Natural killer cell (primary cell): ENCODE measurements at regions not wholly inside any gene's neighbourhood (a gene's known extent, or its start where the extent isn't known, plus 50 kb on each side); places are given as distances from the start of the nearest gene placed in this dataset.

ENCODE experiments used
- ATAC-seq, 3 donors: fragments of 150-1000 bp in 2 of 3; fragments of 200-7000 bp in 1 of 3; cut with Tn5 transposase; 1 replicate in 1 of 3; 2 replicates in 2 of 3; pipeline ENCODE4 v1.10.0; 2021; ENCODE audit warnings: mild to moderate bottlenecking in 2 of 3, moderate library complexity in 2 of 3
- DNase-seq, 2 donors: peaks; one replicate each; pipeline versions ENCODE4 v3.0.0 to v3.0.0-alpha.2; 2013 to 2021; ENCODE audit warnings: mixed read lengths in 1 of 2
- H3K27ac ChIP-seq: one replicate; pipeline ENCODE4 v1.5.1; 2013; ENCODE audit warnings: mild to moderate bottlenecking, low read length
- H3K27me3 ChIP-seq: one replicate; pipeline ENCODE4 v1.6.1; 2013; ENCODE audit warnings: low read length; ENCODE audit not compliant: control insufficient read depth, insufficient read depth
- H3K36me3 ChIP-seq: one replicate; pipeline ENCODE4 v1.6.1; 2013; ENCODE audit warnings: low read length; ENCODE audit not compliant: control insufficient read depth, insufficient read depth
- H3K4me1 ChIP-seq: one replicate; pipeline ENCODE4 v1.6.1; 2013; ENCODE audit warnings: low read length; ENCODE audit not compliant: control insufficient read depth, insufficient read depth
- H3K4me3 ChIP-seq: one replicate; pipeline ENCODE4 v1.5.1; 2013; ENCODE audit warnings: low read length
- H3K9me3 ChIP-seq: one replicate; pipeline ENCODE4 v1.6.1; 2013; ENCODE audit warnings: low read length; ENCODE audit not compliant: control insufficient read depth, insufficient read depth
- H3K27ac Mint-ChIP-seq, 2 donors: one replicate each; pipeline ENCODE4 v1.8.0; 2022; ENCODE audit warnings: mild to moderate bottlenecking in 2 of 2, mixed read lengths in 2 of 2, moderate library complexity in 1 of 2
- H3K27me3 Mint-ChIP-seq, 2 donors: one replicate each; pipeline ENCODE4 v1.8.0; 2022; ENCODE audit warnings: low read depth in 2 of 2, mixed read lengths in 2 of 2
- H3K36me3 Mint-ChIP-seq: one replicate; pipeline ENCODE4 v1.8.0; 2022; ENCODE audit warnings: mixed read lengths
- H3K4me1 Mint-ChIP-seq, 2 donors: one replicate each; pipeline ENCODE4 v1.8.0; 2022; ENCODE audit warnings: mixed read lengths in 2 of 2
- H3K4me3 Mint-ChIP-seq: one replicate; pipeline ENCODE4 v1.8.0; 2022; ENCODE audit warnings: mild to moderate bottlenecking, moderate library complexity, mixed read lengths
- H3K9me3 Mint-ChIP-seq, 2 donors: one replicate each; pipeline ENCODE4 v1.8.0; 2022; ENCODE audit warnings: mixed read lengths in 2 of 2
- WGBS: methylation state at CpG from one replicate; pipeline ENCODE4 v1.1.7; 2013; ENCODE audit warnings: missing lambda C conversion rate; ENCODE audit not compliant: insufficient coverage; 5-methylcytosine and 5-hydroxymethylcytosine counted together
- intact Hi-C: fragments of 100-400 bp; cut with micrococcal nuclease; formaldehyde crosslinking; loops from one replicate; pipeline ENCODE4 v1.14.2; 2022
- TF ChIP-seq, protein P1 (sequence below): fragments of 200-600 bp; IDR thresholded peaks from one replicate; pipeline ENCODE4 v1.8.0; 2022; ENCODE audit warnings: antibody characterized with exemption

DNA sequence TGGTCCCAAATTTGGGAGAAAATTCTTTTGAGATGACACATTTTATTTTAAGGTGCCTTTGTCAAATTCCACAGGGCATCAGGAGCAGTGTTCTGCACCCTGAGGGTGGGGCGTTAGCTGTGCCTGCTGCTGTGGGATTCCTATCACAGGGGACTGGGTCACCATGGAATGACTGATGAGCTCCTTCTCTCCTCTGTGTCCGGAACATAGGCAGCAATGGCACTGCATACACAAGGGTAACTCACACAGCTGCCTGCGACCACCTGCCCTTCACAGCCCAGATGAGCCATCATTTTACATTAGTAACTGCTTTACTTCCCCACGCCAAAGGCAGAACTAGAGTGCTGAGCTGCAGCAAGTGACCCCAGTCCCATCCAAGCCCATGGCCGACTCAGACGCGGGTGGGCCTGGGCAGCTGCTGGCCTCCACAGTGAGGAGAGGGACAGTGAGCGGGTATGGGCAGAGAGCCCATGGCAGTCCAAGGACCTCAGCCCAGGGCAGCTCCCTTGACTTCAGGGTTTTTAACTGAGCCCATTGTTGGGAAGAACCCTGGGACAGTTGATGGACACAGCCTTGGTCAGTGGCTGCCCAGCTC, 93.7 kb downstream of the GADD45G start:
- peaks cover 21% of the 10 kb centered on the region for H3K4me1 ChIP-seq
- DNase-seq = no peak
- 96% methylated on average over 8 of the region's 8 CpGs for WGBS
- ATAC-seq = no peak
- peak overlapping the region in 1 of 2 donors; percentile 24 for H3K27ac Mint-ChIP-seq
- H3K27me3 Mint-ChIP-seq = peaks cover 0 to 11% of the 10 kb centered on the region in 2 donors
- no peaks in the 10 kb centered on the region for H3K9me3 Mint-ChIP-seq
- H3K4me3 Mint-ChIP-seq = no peak overlapping the region
- H3K4me3 ChIP-seq = no peak overlapping the region
- intact Hi-C loops = no loop called here
- peaks cover 6% of the 10 kb centered on the region in 2 donors for H3K4me1 Mint-ChIP-seq
- H3K27ac ChIP-seq = no peak overlapping the region
- TF ChIP-seq, protein P1, sequence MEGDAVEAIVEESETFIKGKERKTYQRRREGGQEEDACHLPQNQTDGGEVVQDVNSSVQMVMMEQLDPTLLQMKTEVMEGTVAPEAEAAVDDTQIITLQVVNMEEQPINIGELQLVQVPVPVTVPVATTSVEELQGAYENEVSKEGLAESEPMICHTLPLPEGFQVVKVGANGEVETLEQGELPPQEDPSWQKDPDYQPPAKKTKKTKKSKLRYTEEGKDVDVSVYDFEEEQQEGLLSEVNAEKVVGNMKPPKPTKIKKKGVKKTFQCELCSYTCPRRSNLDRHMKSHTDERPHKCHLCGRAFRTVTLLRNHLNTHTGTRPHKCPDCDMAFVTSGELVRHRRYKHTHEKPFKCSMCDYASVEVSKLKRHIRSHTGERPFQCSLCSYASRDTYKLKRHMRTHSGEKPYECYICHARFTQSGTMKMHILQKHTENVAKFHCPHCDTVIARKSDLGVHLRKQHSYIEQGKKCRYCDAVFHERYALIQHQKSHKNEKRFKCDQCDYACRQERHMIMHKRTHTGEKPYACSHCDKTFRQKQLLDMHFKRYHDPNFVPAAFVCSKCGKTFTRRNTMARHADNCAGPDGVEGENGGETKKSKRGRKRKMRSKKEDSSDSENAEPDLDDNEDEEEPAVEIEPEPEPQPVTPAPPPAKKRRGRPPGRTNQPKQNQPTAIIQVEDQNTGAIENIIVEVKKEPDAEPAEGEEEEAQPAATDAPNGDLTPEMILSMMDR = no peak
- no peaks in the 10 kb centered on the region for H3K36me3 ChIP-seq
- H3K36me3 Mint-ChIP-seq = no peaks in the 10 kb centered on the region
- H3K27me3 ChIP-seq = no peaks in the 10 kb centered on the region
- H3K9me3 ChIP-seq = no peaks in the 10 kb centered on the region

GRCh38 chr9:89699646-89700045, 94.8 kb downstream of the GADD45G start:
- 94% methylated on average over 11 of the region's 11 CpGs for WGBS
- Histone ChIP-seq H3K27me3 (no peaks in the 10 kb centered on the region), H3K36me3 (no peaks in the 10 kb centered on the region), H3K4me1 (peaks cover 21% of the 10 kb centered on the region), H3K27ac (no peak overlapping the region), H3K9me3 (no peaks in the 10 kb centered on the region), H3K4me3 (no peak overlapping the region)
- ATAC-seq (no peak), DNase-seq (no peak)
- H3K36me3 Mint-ChIP-seq = no peaks in the 10 kb centered on the region
- no peaks in the 10 kb centered on the region for H3K9me3 Mint-ChIP-seq
- TF ChIP-seq, protein P1 = no peak
- intact Hi-C loops = no loop called here
- no peak overlapping the region for H3K27ac Mint-ChIP-seq
- no peak overlapping the region for H3K4me3 Mint-ChIP-seq
- peaks cover 0 to 14% of the 10 kb centered on the region in 2 donors for H3K27me3 Mint-ChIP-seq
- peaks cover 6% of the 10 kb centered on the region in 2 donors for H3K4me1 Mint-ChIP-seq

DNA sequence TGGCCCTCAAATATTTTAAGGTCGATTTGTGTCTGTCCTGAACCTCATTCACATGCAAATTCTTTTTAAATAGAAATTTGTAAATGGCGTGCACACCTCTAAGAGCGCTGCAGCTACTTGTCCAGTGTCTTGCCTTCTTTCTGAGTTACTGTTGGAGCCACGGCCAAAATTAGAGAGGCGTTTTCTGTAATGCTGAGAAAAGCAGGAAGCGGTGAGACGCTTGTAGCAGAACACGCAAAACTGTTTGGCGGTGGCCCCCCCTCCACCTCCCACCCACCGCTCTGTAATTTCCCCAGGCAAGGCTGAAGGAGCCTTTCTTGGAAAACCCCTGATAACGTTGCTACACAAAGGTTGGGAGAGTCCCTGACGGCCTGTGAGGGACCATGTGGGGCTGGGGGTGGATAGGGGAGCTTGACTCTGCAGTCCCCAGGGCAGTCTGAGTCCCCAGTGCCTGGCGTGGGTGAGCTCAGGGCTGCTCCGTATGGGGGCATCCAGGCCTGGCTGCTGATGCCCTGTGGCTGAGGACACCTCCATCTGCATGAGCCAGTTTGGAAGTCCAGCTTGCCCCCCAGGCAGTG, 96.5 kb downstream of the GADD45G start:
- H3K27me3 Mint-ChIP-seq = peaks cover 0 to 14% of the 10 kb centered on the region in 2 donors
- no peaks in the 10 kb centered on the region for H3K36me3 Mint-ChIP-seq
- TF ChIP-seq, protein P1 = no peak
- Histone ChIP-seq H3K9me3 (no peaks in the 10 kb centered on the region), H3K27me3 (no peaks in the 10 kb centered on the region), H3K36me3 (no peaks in the 10 kb centered on the region), H3K4me1 (peaks cover 21% of the 10 kb centered on the region), H3K27ac (peak overlapping the region; percentile 63), H3K4me3 (no peak overlapping the region)
- no peaks in the 10 kb centered on the region for H3K9me3 Mint-ChIP-seq
- DNase-seq (peak; percentile 49 to 91), ATAC-seq (peak; percentile 94 to 97 (median 95))
- peak overlapping the region; percentile 25 to 51 for H3K27ac Mint-ChIP-seq
- WGBS = 7% methylated on average over 14 of the region's 14 CpGs
- intact Hi-C loops = no loop called here
- H3K4me3 Mint-ChIP-seq = peak overlapping the region; percentile 35
- peaks cover 6% of the 10 kb centered on the region in 2 donors for H3K4me1 Mint-ChIP-seq

DNA sequence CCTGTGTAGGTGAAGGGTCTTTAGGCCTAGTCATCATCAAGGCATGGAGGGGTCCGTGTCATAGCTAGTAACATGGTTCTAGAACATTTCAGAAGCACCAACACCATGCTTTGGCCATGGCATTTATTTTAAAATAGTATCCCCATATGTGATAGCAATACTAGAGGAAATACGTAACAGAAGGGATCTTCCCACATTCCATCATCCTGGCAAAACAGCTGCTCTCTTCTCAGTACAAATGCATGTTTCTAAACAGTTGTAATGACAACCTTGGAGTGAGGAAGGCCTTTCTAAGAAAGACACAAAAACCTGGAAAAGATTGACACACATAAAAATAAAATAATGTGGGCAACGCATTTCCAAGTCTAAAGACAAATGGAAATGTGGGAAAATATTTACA, 97.6 kb downstream of the GADD45G start:
- Histone ChIP-seq H3K4me1 (peaks cover 21% of the 10 kb centered on the region), H3K36me3 (no peaks in the 10 kb centered on the region), H3K4me3 (no peak overlapping the region), H3K27me3 (no peaks in the 10 kb centered on the region), H3K9me3 (no peaks in the 10 kb centered on the region), H3K27ac (no peak overlapping the region)
- H3K4me3 Mint-ChIP-seq = no peak overlapping the region
- no peaks in the 10 kb centered on the region for H3K36me3 Mint-ChIP-seq
- H3K27ac Mint-ChIP-seq = peak overlapping the region in 1 of 2 donors; percentile 21
- intact Hi-C loops = no loop called here
- ATAC-seq = no peak
- no peak for DNase-seq
- H3K9me3 Mint-ChIP-seq = no peaks in the 10 kb centered on the region
- peaks cover 6% of the 10 kb centered on the region in 2 donors for H3K4me1 Mint-ChIP-seq
- H3K27me3 Mint-ChIP-seq = peaks cover 0 to 14% of the 10 kb centered on the region in 2 donors
- WGBS = 95% methylated on average over 3 of the region's 3 CpGs
- TF ChIP-seq, protein P1 = no peak
